Epithelial cell of esophagus (primary cell): ENCODE measurements at regions not wholly inside any gene's neighbourhood (a gene's known extent, or its start where the extent isn't known, plus 50 kb on each side); places are given as distances from the start of the nearest gene placed in this dataset.

Source experiments
- DNase-seq: peaks from one replicate; pipeline ENCODE4 v3.0.0; 2010; ENCODE audit warnings: low read depth
- H3K4me3 ChIP-seq: 2 replicates; pipeline ENCODE4 v1.5.1; 2011; ENCODE audit warnings: mild to moderate bottlenecking, low read length, control low read depth
- CTCF ChIP-seq: IDR thresholded peaks from 2 replicates; pipeline ENCODE4 v1.5.1; 2011; ENCODE audit warnings: low read depth, mild to moderate bottlenecking, low read length, control low read depth, inconsistent platforms; ENCODE audit not compliant: insufficient read depth; ENCODE audit errors: missing control alignments

GRCh38 chr9:129474740-129475404 is 146.0 kb downstream of the C9orf50 start:
- DNase-seq: no peak
- no peak overlapping the region for H3K4me3 ChIP-seq
- no peak for TF ChIP-seq CTCF

- no peak overlapping the region for H3K4me3 ChIP-seq
- peak; percentile 45 for DNase-seq
- no peak for TF ChIP-seq CTCF
Measured at GRCh38 chr9:129473523-129474244, 147.2 kb downstream of the C9orf50 start.

- H3K4me3 ChIP-seq: no peak overlapping the region
- no peak for DNase-seq
- no peak for TF ChIP-seq CTCF
Measured at GRCh38 chr9:129472651-129473102, 148.2 kb downstream of the C9orf50 start.

GRCh38 chr9:129471201-129472019 is 149.5 kb downstream of the C9orf50 start:
- H3K4me3 ChIP-seq: no peak overlapping the region
- TF ChIP-seq CTCF: no peak
- no peak for DNase-seq

- H3K4me3 ChIP-seq: no peak overlapping the region
- no peak for TF ChIP-seq CTCF
- no peak for DNase-seq
Measured at GRCh38 chr9:129469988-129470316, 150.9 kb downstream of the C9orf50 start.

GRCh38 chr9:129469188-129469987 is 151.5 kb downstream of the C9orf50 start:
- no peak for DNase-seq
- no peak for TF ChIP-seq CTCF
- no peak overlapping the region for H3K4me3 ChIP-seq
